H1 (cell line): ENCODE measurements at regions not wholly inside any gene's neighbourhood (a gene's known extent, or its start where the extent isn't known, plus 50 kb on each side); places are given as distances from the start of the nearest gene placed in this dataset.

ENCODE experiments used
- CREB1 ChIP-seq: IDR thresholded peaks from 2 replicates; pipeline ENCODE4 v1.6.1; 2012; ENCODE audit warnings: inconsistent platforms
- SUZ12 ChIP-seq: fragments of 200-600 bp; sonication (generic); IDR thresholded peaks from 2 replicates; pipeline ENCODE4 v1.6.1; 2012; ENCODE audit warnings: mild to moderate bottlenecking, inconsistent platforms, low read length, moderate library complexity, mixed read lengths
- TF ChIP-seq, protein P1 (sequence below): fragments of 300-600 bp; sonication (generic); IDR thresholded peaks from 2 replicates; pipeline ENCODE4 v1.7.1; 2012; ENCODE audit warnings: low read length, moderate library complexity, mild to moderate bottlenecking, inconsistent platforms; ENCODE audit not compliant: insufficient replicate concordance

DNA sequence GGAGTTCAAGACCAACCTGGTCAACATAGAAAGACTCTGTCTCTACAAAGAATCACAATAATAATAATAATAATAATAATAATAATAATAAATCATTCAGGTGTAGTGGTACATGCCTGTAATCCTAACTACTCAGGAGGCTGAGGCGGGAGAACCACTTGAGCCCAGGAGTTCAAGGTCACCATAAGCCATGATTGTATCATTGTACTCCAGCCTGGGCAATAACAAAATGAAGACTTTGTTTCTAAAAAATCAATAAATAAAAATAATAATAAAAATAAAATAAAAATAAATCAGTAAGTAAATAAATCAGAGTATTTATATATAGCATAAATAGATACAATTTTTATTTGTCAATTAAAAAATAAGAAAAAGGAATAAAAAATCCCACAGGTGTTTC, 1636.4 kb downstream of the SLITRK1 start (continued):
- TF ChIP-seq, protein P1, sequence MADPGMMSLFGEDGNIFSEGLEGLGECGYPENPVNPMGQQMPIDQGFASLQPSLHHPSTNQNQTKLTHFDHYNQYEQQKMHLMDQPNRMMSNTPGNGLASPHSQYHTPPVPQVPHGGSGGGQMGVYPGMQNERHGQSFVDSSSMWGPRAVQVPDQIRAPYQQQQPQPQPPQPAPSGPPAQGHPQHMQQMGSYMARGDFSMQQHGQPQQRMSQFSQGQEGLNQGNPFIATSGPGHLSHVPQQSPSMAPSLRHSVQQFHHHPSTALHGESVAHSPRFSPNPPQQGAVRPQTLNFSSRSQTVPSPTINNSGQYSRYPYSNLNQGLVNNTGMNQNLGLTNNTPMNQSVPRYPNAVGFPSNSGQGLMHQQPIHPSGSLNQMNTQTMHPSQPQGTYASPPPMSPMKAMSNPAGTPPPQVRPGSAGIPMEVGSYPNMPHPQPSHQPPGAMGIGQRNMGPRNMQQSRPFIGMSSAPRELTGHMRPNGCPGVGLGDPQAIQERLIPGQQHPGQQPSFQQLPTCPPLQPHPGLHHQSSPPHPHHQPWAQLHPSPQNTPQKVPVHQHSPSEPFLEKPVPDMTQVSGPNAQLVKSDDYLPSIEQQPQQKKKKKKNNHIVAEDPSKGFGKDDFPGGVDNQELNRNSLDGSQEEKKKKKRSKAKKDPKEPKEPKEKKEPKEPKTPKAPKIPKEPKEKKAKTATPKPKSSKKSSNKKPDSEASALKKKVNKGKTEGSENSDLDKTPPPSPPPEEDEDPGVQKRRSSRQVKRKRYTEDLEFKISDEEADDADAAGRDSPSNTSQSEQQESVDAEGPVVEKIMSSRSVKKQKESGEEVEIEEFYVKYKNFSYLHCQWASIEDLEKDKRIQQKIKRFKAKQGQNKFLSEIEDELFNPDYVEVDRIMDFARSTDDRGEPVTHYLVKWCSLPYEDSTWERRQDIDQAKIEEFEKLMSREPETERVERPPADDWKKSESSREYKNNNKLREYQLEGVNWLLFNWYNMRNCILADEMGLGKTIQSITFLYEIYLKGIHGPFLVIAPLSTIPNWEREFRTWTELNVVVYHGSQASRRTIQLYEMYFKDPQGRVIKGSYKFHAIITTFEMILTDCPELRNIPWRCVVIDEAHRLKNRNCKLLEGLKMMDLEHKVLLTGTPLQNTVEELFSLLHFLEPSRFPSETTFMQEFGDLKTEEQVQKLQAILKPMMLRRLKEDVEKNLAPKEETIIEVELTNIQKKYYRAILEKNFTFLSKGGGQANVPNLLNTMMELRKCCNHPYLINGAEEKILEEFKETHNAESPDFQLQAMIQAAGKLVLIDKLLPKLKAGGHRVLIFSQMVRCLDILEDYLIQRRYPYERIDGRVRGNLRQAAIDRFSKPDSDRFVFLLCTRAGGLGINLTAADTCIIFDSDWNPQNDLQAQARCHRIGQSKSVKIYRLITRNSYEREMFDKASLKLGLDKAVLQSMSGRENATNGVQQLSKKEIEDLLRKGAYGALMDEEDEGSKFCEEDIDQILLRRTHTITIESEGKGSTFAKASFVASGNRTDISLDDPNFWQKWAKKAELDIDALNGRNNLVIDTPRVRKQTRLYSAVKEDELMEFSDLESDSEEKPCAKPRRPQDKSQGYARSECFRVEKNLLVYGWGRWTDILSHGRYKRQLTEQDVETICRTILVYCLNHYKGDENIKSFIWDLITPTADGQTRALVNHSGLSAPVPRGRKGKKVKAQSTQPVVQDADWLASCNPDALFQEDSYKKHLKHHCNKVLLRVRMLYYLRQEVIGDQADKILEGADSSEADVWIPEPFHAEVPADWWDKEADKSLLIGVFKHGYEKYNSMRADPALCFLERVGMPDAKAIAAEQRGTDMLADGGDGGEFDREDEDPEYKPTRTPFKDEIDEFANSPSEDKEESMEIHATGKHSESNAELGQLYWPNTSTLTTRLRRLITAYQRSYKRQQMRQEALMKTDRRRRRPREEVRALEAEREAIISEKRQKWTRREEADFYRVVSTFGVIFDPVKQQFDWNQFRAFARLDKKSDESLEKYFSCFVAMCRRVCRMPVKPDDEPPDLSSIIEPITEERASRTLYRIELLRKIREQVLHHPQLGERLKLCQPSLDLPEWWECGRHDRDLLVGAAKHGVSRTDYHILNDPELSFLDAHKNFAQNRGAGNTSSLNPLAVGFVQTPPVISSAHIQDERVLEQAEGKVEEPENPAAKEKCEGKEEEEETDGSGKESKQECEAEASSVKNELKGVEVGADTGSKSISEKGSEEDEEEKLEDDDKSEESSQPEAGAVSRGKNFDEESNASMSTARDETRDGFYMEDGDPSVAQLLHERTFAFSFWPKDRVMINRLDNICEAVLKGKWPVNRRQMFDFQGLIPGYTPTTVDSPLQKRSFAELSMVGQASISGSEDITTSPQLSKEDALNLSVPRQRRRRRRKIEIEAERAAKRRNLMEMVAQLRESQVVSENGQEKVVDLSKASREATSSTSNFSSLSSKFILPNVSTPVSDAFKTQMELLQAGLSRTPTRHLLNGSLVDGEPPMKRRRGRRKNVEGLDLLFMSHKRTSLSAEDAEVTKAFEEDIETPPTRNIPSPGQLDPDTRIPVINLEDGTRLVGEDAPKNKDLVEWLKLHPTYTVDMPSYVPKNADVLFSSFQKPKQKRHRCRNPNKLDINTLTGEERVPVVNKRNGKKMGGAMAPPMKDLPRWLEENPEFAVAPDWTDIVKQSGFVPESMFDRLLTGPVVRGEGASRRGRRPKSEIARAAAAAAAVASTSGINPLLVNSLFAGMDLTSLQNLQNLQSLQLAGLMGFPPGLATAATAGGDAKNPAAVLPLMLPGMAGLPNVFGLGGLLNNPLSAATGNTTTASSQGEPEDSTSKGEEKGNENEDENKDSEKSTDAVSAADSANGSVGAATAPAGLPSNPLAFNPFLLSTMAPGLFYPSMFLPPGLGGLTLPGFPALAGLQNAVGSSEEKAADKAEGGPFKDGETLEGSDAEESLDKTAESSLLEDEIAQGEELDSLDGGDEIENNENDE = no peak
- TF ChIP-seq SUZ12 (no peak), CREB1 (no peak)
